NCI-H446 (cell line): ENCODE measurements at regions not wholly inside any gene's neighbourhood (a gene's known extent, or its start where the extent isn't known, plus 50 kb on each side); places are given as distances from the start of the nearest gene placed in this dataset.

Source experiments
- DNase-seq, 2 experiments: peaks; one replicate each; lab custom pipeline; 2025; lab: John Stamatoyannopoulos, UW

DNA sequence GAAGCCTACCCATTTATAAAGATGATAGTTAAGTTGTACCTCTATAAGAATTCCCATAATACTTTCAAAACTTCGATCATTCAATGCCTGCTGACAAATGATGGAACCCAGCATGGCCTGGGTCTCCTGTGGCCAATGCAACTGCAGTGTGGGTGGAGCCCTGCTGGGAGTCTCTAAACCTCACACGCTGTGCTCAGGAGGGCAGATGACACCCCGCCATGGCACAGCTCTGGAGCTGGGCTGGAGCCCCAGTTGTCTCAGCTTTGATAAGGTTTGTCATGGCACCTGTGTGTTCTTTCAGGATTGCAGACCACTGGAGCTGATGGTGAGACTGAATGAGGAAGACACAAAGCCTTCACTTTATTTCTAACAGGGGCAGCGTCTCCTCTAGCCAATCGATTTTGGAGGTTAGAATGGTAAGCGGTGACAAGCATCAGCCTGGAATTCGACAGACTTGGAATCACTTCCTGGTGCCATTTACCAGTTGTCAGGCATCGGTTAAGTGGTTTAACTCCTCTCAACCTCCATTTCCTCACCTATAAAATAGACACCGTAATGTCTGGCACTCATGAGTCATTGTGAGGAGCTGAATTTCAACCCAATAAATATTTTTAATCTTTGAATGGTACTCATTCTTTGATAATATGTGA is 383.6 kb upstream of the SALL3 start:
- DNase-seq = no peak

DNA sequence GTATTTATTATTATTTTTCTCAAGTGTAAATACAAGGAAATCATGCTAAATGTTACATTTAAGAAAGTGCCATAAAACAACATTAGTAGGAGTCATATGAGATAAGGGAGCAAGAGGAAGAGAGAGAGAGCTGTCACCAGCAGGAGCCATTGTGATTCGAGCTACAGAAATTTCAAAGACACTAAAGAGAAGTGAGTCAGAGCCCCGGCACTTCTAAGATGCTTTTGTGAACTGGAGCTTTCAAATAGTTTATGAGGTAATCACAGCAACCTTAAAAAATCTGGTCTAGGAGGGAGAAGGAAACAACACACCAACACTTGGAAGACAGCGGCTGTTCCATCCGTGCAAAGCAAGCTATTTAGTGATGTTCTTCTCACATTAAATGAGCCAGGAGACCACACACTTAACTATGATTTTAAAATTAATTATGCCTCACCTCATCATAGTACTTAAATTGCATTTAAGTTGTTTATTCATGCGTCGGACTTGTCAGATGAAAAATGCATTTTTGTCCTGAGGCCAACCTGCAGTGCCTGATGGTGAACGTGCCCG is 382.7 kb upstream of the SALL3 start:
- no peak for DNase-seq

DNA sequence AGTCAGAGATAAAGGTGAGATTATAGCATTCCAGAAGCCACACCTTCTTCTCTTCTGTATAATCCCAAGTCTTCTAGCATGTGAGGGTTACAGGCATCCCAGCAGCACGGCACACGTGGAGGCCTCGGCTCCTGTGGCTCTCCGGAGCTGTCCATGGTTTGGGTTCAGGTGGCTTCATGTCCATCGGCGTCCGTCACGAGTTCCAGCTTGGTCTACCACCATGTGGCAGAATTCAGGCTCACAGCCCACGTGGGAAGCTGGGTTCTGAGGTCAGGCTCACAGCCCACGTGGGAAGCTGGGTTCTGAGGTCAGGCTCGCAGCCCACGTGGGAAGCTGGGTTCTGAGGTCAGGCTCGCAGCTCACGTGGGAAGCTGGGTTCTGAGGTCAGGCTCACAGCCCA is 378.3 kb upstream of the SALL3 start:
- DNase-seq = no peak

DNA sequence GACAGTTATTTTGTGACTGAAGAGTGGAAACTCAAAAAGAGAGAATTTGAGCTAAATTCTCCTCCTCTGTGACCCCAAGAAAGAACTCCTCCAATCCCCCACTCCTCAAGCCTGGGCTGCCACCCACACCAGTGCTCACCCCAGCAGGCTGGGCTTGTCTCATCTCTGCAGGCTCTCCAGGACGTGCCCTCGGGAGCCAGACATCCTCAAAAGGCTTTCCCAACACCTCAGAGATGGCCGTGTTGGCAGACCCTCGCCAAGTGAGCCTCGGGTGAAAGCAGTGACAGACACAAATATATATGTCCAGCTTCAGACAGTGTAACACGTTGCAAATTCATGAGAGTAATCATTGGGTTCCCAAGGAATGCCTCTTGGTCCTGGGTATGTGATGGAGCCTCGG is 377.7 kb upstream of the SALL3 start:
- no peak for DNase-seq

DNA sequence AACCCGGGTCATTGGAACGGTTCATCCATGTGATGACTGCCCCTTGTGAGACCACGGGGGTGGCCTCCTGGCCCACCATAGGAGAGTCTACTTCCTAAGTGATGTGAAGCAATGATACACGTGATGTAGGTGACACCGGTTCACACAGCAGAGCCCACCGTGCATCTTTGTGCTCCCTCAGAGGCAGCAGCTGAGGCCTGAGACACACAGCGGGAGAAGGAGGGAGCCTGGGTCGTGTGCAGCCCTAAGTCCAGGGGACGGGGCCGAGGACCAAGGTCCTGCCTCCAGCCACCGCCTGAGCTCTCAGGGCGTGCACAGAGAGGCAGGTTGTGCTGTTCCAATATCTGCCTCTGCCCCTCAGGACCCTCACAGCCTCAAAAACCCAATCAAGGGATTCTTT is 377.2 kb upstream of the SALL3 start:
- no peak for DNase-seq

DNA sequence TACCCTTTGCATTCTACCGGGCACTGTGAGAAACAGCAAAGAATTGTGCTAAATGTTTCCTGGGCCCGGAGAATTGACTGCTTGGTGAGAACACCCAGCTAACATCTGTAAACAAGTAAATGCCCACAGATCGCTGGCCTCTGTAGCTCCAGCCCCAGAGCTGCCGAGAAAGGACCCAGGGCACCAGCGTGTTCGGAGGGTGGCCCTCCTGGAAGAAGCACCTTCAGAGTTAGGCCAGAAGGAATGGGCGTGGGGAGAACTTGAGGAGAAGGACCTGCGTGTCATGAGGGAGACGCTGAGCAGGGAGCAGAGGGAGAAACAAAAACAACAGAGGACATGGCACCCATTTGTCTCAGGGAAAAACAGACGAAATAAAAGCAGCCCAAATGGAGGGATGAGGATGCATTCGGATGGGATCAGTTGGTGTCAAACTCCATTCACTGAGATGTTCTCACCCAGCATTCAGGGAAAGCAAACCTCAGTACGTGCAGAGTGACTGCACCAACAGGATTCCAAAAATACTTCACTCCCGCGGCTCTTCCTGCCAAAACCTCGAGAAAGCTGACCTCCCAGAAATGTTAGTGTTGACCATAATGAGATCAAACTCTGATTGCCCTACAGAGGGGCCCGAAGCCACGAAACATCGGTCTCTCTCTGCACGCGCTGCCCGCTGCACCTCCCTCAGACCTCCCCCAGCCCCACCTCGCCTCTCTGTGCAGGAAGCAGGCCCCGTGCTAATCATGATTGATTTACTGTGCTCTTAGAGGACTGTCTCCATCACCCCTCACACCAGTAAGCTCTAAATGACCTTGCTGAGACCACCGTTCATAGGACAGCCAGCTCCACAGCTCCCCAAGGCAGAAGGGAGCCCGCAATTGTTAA is 376.3 kb upstream of the SALL3 start:
- DNase-seq = no peak

DNA sequence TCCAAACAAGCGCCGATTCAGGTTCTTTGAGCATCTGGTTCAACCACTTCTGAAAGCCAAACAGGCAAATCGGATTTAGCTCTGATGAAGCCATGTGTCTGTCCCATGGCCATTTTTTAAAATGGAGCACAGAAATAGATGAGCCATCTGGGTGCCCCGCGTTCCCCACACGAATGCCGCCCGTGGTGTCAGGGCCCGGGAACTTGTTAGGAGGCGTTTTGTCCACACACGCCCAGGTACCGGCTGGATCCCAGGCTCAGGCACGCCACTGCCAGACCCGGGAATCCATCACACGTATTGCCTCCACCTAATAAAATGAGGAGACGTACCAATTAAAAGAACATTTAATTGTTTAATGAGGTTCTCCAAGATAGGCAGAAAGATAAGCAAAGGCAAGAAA is 374.4 kb upstream of the SALL3 start:
- no peak for DNase-seq

DNA sequence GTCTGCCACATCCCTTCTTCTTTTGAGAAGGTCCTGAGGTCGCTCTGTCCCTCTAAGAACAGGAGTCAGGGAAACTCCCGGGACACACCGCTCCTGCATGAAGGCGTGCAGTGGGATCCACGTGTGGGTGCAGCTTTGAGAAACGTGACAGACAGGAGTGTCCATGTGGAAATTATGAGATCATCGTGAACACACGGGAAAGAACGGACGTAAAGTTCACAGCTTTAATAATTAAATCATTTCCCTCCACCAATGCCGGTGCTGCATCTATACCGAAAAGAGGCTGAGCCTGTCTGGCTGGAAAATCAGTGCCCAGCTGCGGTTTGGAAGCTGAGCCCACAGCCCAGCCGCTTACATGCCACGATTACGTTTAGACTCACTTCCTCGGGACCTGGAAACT is 372.4 kb upstream of the SALL3 start:
- no peak for DNase-seq

DNA sequence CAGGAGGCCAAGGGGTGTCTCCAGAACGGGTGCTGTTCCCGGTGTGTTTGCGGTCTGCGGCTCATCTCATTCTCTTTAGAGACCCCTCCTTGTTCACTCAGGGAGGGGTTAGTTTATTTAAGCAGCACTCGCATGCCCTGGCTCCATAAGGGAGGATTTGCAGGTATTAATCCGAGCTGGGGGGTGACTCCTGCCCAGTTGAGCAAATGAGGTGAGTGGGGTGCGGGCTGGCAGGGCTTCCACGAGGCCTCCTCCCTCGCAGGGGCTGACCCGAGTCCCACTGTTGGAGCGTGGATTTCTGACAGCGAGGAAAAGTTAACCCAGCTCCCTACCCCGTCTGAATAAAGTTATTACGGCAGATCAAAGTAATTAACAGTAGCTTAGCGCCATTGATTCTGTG is 371.8 kb upstream of the SALL3 start:
- no peak for DNase-seq

DNA sequence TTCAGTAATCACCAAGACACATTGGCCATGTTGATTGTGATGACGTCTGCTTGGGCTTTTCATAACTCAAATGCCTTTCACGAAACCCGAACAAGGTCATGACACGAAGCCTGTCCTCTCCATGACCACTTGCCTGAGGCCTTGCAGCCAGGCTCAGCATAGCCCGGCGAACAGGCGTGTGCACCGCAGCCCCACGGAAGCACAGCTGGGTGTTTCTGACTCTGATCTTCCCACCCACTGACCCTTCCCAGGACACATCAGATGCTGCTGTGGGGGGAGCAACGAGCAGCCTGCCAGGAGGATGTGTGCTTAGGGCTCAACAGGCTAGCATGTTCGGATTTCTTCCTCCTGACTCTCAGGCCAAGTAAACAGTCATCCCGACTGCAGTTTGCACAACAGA is 369.4 kb upstream of the SALL3 start:
- DNase-seq = no peak

DNA sequence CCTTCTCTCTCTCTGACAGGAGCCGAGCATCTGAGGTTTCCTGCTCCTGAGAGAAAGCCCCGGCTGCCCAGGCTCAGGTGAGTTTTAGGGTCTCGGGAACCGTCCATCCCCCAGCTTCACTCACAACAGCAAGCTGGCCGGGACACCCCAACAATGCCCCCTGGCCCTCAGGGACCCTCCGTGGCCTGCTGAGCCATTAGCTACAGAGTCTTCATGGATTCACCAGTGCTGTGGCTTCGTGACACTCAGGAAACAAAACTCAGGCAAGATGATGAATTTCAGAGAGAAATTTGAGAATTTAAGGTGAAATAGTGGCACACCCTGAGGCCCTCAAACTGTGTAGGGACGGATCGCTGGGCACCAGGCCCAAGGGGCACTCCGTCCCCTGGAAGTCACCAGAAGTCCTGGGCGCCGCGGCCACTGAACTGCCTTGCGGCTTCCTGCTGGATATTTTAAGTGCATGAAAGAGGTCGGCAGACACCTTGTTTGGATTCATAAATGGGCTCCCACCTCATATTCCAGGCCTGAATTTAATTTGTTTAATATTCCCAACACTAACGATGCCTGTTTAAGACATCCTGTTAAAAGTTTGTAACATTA is 368.3 kb upstream of the SALL3 start:
- DNase-seq = no peak

DNA sequence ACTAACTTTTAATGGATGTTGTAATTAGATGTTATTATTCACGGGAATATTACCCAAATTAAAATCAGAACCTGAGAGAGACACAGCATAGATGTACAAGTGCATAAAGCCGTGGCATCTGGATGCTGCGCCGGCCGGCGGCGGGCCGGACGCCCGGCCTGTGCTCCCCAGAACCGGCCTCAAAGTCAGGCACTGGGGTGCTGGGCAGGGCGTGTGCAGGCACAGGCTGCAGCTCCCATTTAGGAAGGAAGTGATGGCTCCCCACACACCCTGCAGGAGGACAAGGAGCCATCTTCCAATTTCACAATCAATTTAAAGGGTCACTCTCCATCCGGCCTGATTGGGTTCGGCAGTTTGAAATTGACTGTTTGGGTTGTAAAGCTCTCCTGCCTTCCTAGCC is 367.7 kb upstream of the SALL3 start:
- DNase-seq = no peak

DNA sequence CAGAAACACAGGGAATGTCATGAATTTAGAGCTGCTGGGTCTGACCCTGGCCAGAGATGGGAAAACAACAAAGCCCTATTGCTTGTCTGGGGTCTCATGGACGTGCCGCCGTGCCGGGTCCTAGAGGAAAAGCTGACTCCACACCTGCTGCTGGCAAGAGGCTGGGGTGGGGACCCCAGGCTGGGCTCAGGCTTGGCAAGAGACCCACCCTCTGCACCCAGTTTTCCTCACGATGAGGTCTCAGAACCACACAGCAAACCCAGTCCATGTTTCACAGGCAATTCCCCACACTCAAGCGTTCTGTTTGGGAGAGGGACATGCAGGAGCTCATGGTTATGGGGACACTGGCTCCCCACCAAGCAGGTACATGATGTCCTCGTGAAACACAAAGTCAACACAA is 367.3 kb upstream of the SALL3 start:
- no peak for DNase-seq

DNA sequence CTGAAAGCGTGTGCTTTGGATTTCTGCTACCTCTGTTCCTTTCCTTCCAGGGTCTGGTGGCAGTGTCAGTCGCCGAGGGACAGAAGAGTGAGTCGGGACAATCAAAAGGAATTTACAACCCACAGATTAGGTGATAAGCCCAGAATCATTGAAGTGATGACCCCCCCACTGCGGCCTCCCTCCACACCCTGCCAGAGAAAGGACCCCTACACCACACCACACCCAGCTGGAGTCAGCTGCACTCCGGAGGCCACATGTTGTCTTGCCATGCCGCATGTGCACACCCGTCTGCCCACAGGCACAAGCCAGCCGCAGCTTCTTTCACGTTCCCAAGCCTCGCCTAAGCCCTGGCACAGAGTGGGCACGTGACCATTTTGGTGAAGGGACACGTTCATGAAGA is 366.8 kb upstream of the SALL3 start:
- DNase-seq = no peak

DNA sequence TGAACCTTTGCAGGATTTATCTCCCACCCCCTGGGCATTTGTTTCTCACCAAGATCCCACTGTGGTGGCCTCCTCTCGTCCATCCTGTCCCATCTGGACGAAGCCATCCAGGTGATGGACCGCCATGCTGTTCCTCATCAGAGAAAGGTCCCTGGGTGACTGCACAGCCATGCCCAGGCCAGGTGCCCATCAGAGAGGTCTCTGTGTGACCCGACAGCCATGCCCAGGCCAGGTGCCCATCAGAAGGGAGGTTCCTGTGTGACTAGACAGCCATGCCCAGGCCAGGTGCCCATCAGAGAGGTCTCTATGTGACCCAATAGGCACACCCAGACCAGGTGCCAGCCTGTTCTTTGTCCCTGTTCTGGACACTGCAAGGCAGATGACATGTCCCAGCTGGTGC is 360.9 kb upstream of the SALL3 start:
- no peak for DNase-seq

DNA sequence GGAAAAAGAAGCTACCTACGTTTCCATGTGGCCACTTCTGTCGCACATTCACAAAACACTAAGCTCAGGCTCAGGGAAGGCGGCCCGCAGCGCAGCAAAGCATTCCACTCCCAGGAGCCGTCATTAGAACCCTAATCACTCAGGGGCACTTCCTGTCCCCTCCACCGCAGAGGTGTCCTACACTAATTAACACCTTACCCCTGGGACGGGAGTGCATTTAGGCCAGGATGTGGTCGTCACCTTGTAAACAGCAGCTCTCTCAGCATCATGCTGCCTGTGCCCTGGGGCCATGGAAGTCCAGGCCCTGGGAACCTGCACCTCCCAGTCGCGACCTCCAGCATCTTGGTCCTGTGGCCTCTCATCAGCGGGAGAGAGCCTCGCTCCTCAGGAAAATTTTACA is 359.8 kb upstream of the SALL3 start:
- no peak for DNase-seq

DNA sequence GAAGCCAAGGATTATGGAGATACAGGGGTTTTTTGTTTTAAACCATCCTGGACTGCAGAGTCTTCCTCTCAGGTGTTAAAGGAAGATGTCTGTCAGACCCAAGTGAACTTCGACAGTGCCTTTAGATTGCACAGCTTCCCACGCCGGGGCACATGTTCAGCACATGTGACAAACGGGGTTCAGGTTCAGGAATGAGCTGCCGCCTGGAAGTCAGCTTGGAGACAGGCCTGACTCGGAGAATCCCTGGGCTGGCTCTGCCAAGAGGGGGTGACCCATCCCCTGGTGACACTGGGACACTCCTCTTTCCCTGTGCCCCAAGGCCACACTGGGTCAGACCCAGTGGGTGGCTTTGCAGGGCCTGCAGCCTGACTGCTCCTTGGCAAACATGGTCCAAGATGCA is 359.3 kb upstream of the SALL3 start:
- DNase-seq = no peak

DNA sequence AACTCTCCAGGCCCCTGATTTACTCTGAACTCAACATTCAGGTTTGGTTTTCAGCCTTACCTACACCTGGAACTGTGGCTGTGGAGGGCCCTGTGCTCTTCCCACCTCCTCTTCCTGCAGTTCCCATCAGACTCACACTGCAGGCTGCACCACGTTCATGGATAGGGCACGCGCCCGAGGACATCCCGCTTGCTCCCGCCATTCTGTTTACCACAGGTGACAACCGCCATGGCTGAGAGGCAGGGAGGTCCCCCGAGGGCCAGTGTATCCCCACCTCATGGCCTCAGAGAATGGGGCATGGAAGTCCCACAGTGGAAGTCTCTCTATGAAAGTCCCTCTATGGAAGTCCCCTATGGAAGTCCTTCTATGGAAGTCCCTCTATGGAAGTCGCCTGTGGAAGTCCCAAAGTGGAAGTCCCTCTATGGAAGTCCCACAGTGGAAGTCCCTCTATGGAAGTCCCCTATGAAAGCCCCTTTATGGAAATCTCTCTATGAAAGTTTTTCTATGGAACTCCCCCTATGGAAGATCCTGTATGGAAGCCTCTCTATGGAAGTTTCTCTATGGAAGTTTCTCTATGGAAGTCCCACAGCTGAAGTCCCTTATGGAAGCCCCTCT is 358.4 kb upstream of the SALL3 start:
- no peak for DNase-seq

DNA sequence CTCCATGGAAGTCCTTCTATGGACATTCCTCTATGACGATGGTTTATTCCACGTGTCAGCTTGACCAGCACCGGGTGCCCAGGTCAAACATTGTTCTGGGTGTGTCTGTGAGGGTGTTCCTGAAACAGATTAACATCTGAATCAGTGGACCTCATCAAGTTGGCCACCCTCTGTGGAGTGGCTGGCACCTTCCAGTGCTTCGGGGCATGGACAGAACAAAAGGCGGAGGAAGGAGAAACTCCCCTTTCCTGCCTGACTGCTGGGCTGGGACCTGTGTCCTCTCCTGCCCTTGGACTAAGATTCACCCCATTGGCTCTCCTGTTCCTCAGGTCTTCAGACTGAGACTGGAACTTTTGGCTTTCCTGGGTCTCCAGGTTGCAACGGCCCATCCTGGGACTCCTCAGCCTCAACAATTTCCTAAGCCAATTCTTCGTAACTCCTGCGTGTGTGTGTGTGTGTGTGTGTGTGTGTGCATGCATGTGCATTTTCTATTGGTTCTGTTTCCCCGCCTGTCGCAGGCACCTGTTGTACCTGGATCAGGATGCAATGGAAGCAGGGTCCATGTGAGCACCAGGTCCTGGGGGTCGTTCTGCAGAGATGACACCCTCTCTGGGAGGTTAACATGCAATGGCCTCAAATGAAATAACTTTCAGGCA is 357.2 kb upstream of the SALL3 start:
- no peak for DNase-seq

DNA sequence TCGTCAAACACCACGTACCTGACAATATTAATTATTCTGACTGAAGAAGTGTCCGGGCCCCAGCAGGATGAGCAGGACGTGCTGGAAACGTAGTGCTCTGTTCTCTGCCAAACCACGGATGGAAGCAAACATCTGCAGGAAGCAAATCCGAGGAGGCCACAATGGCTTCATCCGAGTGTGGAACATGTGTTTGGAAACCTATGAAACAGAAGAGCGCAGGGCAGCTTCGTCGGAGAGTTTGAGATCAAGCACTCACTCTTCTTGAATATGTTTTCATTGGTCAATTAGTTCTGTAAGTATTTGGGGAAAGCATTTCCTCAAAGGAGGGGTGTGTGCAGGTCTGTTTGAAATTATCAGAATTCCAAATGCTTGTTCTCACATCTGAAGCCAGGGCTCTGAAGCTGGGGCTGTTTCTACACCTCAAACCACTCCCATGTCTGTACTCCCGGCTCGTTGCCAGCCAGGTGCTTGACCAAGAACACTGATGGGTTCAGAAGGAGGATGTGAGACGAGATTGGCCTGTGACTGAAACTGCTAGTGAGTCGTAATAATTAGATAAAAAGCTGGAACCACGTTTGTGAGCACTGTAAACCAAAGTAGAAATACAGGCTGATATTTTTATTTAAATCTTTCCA is 356.6 kb upstream of the SALL3 start:
- DNase-seq = no peak

DNA sequence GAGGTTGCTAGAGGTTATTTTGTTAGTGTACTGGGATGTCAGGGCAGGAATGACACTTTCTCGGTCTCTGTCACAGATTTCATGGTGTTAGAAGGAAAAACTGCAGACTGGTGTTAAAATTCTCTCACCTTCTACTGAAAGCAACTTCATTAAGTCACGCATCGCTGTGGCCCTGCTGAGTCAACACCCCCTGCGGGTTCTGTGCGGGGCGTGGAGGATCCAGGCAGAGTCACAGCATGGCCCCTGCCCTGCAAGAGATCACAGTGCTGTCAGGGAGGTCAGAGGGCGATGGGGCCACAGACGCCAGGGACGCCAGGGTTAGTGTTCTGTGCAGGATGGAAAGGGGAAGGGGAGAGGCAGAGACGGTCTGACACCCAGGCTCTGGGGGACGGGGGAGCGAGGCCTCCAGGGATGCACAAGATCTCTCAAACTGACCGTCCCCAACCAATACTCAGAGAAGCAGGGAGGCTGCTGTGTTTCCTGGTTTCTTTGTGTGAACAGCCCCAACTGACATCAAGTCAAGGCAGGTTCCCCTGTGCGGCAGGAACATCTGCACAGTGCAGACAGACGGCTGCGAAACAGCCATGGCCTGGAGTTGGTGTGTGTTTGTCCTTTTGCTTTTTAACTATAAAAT is 354.9 kb upstream of the SALL3 start:
- DNase-seq = no peak
